HG03108 (cell line): ENCODE measurements at regions not wholly inside any gene's neighbourhood (a gene's known extent, or its start where the extent isn't known, plus 50 kb on each side); places are given as distances from the start of the nearest gene placed in this dataset.
"Not testable (repeated sequence)": the region's sequence is repeated elsewhere in the genome, so short reads cannot be mapped to it uniquely, and the experiment has no call there.

ENCODE experiments used
- ATAC-seq: cut with Tn5 transposase; IDR thresholded peaks from one replicate; pipeline ENCODE4 v1.9.1; 2021; ENCODE audit warnings: moderate library complexity; ENCODE audit not compliant: unreplicated experiment

DNA sequence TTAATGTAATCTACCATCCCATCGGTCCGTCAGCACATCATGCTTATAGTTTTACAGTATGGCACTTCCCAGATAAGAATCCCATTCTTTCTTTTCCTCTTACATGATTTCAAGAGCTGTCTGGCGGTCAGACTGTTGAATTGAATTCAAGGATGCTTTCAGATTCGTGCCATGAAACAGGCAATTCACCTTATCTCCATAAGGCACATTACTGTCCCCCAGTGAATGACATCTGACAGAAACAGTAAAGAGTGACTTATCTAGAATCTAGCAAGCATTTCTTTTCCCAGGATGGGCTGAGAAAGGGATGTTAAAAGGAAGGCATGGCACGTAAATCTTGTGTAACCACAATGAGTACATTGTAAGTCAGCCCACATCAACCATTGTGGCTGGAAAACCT lies 61.1 kb upstream of the SEM1 start:
- ATAC-seq, result no peak

DNA sequence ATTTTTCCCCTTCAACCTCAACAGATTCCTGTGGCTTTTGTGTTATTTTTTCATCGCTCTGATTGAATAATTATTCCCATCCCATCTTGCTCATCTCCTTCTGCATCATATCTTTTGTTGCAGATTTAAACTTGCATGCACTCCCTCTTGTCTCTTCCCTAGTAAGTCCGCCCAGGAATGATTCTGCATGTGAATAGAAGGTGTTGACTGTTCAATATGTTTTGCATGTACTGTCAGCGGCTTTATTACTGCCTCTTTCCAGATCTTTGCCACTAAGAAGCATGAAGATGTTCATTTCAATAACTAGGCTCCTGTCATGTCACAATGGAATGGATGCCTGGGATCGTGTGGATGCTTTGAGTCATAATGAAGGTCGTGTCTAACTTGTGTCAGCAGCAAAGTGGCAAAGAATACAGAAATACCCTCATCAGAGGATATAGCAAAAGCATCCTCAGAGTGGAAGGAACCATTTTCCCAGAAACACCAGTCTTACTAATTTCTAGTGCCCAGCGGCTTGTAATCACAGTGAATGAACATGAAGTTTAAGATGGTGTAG lies 62.6 kb upstream of the SEM1 start:
- ATAC-seq, result no peak

DNA sequence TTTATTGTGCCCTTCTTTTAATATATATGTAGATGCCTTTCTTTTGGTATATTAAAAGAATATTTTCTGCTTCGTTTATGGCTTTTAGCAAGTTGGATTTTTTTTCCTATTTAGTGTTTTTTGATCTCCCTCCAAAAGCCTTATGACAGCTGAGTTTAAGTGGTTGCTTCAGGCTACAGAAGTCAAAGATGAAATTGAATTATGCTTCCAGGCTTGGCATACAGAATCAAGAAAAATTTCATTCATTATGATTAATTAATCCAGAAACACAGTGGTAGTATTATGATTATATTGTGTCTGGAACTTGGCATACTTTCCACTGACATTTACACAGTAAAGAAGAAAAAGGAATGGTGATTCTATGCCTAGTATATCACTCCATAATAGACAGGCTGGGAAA lies 63.8 kb upstream of the SEM1 start:
- ATAC-seq, result no peak

DNA sequence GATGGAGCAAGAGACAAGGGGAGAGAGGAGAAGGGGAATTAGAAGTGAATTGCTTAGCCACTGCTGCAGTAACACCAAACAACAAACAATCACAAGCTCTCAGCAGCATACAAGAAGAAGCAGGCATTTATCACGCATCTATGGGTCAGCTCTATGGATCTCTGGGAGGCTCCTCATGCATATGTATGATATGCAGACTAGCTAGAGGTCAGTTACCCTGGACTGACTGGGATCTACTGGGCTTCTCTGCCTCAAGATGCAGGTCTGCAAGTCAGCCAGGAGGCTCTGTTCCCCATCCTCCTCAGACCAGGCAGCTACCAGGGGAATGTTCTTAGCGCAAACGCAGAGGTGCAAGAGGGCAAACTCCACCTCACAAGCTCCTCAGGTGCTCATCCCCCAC lies 64.7 kb upstream of the SEM1 start:
- ATAC-seq, result no peak

DNA sequence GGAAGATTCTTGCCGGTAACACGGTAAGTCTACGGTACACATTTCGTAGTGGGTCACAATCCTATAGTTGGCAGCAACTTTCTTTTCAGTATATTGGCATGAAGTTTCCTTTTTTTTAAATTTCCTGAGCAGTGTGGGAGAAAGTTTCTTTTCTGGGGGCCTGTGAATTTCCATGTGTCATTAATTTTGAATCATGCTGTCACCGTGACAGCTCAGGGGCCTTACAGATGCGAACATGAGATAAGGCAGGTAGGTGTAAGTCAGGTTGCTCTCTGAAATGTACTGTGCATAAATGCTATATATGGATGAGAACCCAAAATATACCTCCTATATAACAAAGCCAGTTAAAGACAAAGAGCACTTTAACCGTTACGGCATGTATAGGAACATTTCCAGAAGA lies 65.4 kb upstream of the SEM1 start:
- ATAC-seq, result no peak

DNA sequence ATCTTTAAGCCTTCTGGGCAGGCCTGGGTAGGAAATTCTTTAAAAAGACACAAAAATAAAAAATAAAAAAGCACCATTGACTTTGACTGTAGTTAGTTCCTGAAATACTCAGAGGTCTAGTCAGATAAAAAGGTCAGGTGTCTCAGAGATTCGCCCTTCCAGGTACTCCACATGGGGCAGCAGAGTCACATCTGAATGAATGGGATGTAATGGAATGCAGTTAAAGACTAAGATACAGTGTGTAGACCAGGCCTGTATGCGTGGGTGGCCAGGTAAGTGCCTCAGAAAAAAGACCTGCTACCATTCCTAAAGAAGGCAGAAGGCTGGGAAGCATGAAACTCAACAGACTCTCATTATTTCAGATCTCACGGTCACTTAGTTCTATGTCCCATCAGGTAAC lies 68.6 kb upstream of the SEM1 start:
- ATAC-seq, result no peak

DNA sequence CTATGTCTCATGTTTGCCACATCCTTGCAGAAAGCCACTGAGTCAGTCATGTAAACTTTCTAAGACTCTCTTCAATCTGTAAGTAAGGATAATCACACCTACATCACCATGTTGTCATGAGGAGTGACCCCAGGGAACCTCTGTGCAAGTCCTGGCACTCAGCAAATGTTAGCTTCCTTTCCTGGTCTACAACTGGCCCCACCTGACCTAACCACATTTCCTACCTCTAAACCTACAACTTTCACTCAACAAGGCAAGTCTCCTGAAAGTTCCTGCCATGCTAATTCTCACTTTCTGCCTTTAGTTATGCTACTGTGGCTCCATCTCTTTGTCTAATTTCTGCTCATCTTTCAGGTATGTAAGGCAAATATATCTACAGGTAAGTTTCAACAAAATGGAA lies 72.3 kb upstream of the SEM1 start:
- no peak for ATAC-seq

DNA sequence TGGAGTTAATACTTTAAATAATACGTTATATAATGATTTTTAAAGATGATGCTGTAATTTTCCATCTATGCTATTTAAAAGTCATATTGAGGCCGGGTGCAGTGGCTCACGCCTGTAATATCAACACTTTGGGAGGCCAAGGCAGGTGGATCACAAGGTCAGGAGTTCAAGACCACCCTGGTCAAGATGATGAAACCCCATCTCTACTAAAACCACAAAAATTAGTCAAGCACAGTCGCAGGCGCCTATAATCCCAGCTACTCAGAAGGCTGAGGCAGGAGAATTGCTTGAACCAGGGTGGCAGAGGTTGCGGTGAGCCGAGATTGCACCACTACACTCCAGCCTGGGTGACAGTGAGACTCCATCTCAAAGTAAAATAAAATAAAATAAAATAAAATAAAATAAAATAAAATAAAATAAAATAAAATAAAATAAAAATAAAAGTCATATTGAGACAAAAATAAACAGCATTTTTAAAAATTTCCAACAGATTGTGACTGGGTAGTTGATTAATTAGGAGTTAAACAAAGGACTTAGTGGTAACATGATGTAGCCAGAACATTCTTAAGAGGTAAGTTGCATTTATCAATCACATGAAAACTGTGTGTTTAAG lies 73.1 kb upstream of the SEM1 start:
- ATAC-seq, result not testable (repeated sequence)

DNA sequence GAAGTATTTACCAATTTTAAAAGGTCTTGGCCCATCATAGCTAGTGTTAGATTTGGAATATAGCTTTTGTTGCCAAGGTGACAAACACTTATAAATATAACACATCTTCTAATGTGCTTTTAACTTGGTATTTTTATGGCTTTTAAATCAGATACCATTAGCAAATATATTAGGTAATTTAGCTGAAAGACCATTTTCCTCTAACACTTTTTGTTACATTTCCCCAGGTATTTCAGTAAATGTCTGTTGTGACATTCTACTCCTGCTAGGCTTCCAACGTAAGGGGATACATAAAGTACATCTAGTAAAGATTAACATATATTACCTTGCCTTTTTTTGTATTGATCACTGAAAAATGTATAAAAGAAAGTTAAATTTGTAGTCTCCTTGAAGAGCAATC lies 75.0 kb upstream of the SEM1 start:
- ATAC-seq, result no peak

DNA sequence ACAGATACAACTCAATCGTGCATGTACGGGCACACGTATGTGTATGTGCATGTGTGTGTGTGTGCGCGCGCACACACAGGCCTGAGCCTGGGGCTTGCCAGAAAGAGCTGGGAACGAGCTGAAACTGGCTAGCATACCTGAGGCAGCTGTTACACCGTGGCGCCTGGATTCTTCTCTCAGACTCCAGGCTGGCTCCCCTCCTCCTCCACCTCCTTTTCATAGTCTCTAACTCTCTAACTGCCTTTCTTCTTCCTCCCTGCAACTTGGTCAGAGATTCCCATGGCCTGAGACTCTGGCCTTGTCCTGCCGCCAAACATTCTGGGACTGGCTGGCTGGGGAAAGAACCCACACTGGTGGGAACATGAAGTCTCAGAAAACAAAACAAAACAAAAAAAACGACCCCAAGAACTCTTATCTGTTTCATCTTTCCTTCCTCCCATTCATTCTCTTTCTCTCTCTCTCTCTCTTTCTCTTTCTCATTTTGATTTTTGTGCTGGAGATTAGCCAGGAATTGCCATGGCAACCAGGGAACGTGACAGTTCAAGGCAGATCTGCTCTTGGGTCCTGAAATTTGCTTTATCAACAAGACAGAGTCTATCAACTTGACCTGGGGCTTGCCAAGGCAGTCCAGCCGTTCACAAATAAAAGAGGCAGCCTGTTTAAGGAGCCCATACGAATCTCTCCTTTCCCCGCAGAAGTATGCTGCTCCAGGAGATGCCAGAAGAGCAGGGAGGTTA lies 76.8 kb upstream of the SEM1 start:
- no peak for ATAC-seq

DNA sequence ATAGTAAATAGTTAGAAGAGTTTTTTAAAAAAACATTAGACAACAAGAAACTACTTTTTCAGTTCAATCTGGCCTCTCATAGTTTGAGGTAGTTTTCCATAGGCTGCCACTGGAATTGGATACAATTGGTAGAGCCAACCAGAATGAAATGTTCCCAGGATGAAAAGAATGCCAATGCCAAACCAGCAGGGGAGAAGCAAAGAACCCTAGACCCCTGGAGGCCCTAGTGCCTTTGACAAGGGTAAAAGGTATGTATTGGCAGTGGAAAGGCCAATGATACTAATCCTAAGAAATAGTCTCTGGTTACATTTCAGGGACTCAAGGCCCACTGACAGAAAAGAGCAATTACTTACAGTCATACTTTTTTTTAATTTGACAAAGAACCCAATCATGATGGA lies 77.4 kb upstream of the SEM1 start:
- no peak for ATAC-seq

DNA sequence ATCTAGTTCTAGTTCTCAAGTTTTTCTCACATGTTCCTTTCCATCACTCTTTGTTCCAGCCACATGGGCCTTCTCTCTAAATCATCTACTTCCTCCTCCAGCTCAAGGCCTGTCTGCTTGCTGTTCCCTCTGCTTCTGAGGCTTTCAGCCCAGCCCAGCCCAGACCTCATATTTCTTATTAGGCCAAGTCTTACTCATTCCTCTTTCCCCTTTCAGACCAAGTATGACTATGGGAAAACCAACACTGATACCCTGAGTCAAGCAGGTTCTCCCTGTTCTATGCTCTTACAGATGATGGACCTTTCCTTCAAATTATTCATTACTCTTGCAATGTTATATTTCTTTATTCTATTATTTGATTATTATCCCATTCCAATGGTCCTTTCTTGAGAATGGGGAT lies 80.3 kb upstream of the SEM1 start:
- no peak for ATAC-seq

DNA sequence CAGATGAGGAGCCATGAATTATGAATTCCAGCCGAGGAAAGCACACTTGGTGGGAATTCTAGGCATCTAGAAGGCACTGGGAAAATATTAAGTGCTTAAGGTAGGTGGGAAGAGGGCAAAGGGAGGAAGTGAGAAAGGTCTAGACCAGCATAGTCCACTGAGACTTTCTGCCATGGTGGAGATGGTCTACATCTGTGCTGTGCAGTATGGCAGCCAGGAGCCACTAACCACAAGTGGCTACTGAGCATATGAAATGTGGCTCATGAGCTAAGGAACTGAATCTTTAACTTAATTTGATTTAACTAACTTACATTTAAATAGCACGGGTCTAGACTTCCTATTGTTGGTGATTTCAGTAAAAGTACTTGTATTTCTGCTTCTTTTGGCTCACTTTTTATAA lies 82.5 kb upstream of the SEM1 start:
- ATAC-seq, result no peak

DNA sequence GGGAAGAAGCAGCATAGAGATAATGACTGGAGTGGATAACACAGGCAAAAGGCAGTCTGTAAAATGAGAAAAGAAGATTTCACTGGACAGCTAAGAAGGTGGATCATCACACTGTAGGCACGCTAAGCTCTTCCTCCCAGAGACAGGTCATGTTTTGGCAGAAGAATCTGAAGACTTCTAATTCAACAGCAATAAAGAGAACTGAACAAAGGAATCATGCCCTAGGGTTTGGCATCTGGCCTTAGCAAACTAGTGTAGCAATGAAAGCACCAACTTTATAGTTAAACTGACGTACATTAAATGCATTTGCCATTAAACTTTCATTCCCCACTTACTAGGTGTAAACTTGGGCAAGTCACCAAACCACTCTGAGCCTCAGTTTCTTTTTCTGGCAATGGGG lies 84.4 kb upstream of the SEM1 start:
- no peak for ATAC-seq

DNA sequence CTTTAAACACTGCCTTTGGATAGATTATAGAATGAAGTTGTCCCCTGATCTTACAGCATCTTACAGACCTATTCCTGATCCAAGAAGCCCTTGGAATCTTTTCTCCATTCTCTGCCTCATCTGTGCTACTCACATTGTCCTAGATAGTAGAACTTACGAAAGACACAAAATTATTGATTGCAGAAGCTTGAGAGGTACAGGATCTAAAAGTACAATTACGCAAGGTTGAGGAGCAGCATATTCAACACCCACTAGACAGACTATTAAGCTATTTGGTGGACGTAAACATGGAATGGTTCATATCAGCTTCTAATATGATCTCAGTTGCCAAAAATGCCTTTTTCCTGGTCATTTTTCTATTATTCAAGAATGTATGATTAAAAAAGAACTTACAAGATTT lies 90.5 kb upstream of the SEM1 start:
- no peak for ATAC-seq

DNA sequence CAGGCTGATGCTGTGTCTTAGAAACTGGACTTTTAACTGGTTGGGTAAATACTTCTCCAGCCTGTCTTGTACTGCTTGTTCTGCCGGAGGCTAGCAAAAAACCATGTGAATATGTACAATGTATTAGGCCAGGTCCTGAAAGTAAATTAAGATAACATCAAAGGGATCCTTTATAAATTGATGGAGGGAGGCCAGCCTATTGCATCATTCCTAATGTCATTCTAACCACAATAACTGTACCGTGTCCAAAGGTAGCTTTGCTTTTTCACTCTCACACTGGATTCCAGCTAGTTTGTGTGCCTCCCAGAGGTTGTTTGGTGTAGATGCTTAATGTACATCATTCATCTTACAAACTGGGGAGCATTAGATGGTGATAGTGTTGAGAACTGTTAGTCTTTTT lies 91.2 kb upstream of the SEM1 start:
- no peak for ATAC-seq

DNA sequence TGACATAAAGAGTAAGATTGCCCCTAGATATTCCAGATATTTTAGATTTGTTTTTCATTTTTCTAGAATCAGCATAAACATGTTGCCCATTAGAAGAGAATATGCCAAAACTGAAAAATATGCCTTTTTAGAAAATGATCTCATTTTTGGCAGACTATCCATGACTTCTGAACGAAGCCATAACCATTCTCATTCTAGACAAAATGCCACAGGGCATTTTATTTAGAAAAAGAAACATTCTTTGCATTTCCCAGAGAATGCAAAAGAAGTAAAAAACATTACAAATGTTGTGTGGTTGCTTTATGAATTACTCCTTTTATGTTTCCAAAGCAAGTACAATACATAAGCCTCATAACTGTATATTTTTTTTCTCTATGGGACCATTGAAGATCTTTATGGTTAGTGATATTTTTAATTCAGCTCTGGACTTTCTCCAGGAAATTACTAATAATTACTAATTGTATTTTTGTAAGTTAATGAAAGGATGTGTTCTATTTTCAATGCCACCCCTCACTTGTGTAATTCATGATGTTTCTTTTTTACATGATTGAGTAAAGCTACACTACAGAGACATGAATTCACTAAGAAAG lies 109.6 kb upstream of the SEM1 start:
- no peak for ATAC-seq

DNA sequence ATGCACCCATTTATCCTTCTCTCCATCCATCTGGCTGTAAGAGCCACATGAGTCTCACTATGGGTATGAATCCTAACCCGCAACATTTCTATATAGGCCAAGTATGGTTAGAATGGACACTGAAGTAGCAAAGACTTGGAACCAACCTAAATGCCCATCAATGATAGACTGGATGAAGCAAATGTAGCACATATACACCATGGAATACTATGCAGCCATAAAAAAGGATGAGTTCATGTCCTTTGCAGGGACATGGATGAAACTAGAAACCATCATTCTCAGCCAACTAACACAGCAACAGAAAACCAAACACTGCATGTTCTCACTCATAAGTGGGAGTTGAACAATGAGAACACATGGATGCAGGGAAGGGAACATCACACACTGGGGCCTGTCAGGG lies 111.5 kb upstream of the SEM1 start:
- ATAC-seq, result not testable (repeated sequence)

DNA sequence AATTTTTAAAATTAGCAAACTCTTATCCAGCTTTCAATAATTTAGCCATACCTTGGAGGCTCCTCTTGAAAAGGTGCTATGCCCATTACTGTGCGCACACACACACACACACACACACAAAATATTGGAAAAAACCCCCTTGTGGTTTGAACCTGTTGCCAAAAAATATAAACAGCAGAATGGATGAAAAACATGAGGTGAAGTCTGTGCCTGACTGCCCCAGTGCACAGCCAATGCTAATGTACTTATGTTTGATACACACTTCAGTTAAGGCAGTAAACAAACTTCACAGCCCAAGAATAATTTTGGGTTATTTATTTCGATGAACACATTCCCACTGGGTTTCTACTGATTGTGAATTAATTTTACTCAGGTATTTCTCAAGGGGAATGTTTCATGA lies 113.2 kb upstream of the SEM1 start:
- ATAC-seq, result no peak

DNA sequence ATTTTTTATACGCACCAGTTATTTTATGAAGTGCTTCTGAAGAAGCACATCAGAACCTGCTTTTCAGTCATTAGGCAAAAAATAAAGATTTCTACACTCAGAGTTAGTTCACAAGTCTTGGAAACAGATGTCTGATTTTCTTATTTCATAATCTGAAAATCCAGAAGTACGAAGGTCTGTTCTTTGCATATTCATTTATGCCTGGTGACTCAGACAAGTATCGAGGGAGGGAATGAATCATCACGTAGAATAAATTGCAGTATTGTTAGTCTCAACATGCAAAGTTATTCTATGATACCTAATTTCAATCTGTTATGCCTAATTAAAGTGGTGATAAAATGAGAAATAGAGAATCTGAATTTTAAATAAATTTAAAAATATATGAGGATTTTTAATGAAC lies 113.6 kb upstream of the SEM1 start:
- ATAC-seq, result no peak

DNA sequence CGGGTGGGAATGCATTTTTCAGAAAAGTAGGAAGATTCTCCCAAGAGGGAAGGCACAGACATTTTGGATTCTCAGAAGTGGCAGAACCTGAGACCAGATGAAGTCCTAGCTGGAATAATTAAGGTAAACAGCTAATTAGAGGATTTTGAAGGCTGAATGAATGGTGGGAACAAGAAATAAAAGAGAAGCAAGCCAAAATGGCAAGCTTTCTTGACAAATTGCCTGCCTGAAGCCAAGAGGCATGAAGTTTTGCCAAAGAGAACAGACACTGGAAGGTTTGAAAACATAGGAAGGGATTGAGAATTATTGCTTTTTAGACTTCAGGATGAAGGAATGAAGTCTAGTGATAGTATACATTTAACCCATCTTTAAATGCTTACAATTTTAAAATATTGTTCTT lies 115.0 kb upstream of the SEM1 start:
- ATAC-seq, result no peak

DNA sequence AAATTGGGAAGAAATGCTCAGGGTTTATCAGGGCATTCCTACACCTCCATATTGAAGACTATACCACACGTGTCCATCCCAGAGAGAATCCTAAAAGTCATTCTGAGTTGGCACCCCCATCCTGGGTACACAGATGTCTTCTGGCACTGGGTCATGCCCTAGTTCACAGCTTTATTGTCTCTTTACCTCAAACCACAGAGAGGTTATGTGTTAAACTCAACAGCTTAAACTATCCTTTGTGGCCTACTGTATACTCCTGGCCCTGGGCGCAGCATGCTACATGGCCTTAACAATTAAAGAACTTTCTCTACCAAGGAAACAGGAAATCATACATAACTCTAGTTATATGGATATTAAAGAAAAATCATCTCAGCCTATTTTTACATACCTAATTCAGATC lies 115.6 kb upstream of the SEM1 start:
- no peak for ATAC-seq
